Body of pancreas (tissue), 4 donors: ENCODE measurements at regions not wholly inside any gene's neighbourhood (a gene's known extent, or its start where the extent isn't known, plus 50 kb on each side); places are given as distances from the start of the nearest gene placed in this dataset.

Experiments
- ATAC-seq: fragments of 150-250 bp; one replicate; pipeline ENCODE4 v1.9.1; 2016
- DNase-seq, 4 donors: peaks; one replicate each; pipeline ENCODE4 v3.0.0-alpha.2; 2019
- H3K27ac ChIP-seq, 4 donors: fragments of 200-600 bp; sonication (generic); 1 replicate in 3 of 4; 2 replicates in 1 of 4; pipeline versions ENCODE4 v1.5.1 to v1.6.1; 2016 to 2019; ENCODE audit warnings: mild to moderate bottlenecking in 1 of 4, mixed read lengths in 1 of 4, moderate library complexity in 1 of 4
- H3K27me3 ChIP-seq, 2 donors: fragments of 200-600 bp; sonication (generic); one replicate each; pipeline ENCODE4 v1.6.0; 2016; ENCODE audit warnings: mild to moderate bottlenecking in 1 of 2
- H3K36me3 ChIP-seq, 2 donors: fragments of 200-600 bp; sonication (generic); replicated peaks in 1 of 2; 2 replicates each; pipeline ENCODE4 v1.5.1; 2016; ENCODE audit warnings: low read depth in 2 of 2; ENCODE audit not compliant: insufficient read depth in 1 of 2
- H3K4me1 ChIP-seq: fragments of 200-600 bp; sonication (generic); one replicate; pipeline ENCODE4 v1.6.0; 2016
- H3K4me3 ChIP-seq, 2 donors: fragments of 200-600 bp; sonication (generic); 1 replicate in 1 of 2; 2 replicates in 1 of 2; pipeline ENCODE4 v1.5.1; 2016 to 2019
- H3K9me3 ChIP-seq, 3 donors: fragments of 200-600 bp; sonication (generic); 1 replicate in 2 of 3; 2 replicates in 1 of 3; pipeline ENCODE4 v1.5.1; 2016
- CTCF ChIP-seq, 7 experiments: fragments of 450-650 bp in 4 of 7; fragments of 200-600 bp in 3 of 7; sonication (generic) in 3 of 7; IDR thresholded peaks; one replicate each; pipeline ENCODE4 v1.5.1; 2016 to 2019; ENCODE audit warnings: antibody characterized with exemption in 7 of 7
- POLR2A ChIP-seq, 3 donors: fragments of 450-650 bp; IDR thresholded peaks; one replicate each; pipeline ENCODE4 v1.6.1; 2016; ENCODE audit warnings: antibody characterized with exemption in 3 of 3, mild to moderate bottlenecking in 2 of 3
- WGBS, 2 donors: methylation state at CpG; one replicate each; pipeline ENCODE4 v1.1.5; 2017; 5-methylcytosine and 5-hydroxymethylcytosine counted together
- intact Hi-C: fragments of 100-400 bp; cut with DNase I; formaldehyde crosslinking; loops from one replicate; pipeline ENCODE4 v1.15.1; 2023

- Histone ChIP-seq H3K4me1 (no peaks in the 10 kb centered on the region), H3K4me3 (no peak overlapping the region), H3K9me3 (no peaks in the 10 kb centered on the region), H3K36me3 (no peaks in the 10 kb centered on the region), H3K27ac (no peak overlapping the region), H3K27me3 (no peaks in the 10 kb centered on the region)
- DNase-seq, result peak in 2 of 4 donors; percentile 22 to 26
- WGBS, 2 donors, result 54 to 68% methylated on average over 8 to 9 of the region's 9 CpGs
- no peak for ATAC-seq
- intact Hi-C loops, result no loop called here
- TF ChIP-seq POLR2A (IDR thresholded peaks at IDR 0.05) (no peak), CTCF (IDR thresholded peaks at IDR 0.05) (peak in 5 of 7 experiments; percentile 18 to 39 (median 27))
Observed at GRCh38 chr3:157865352-157866000, 240.7 kb downstream of the SHOX2 start.

- 58 to 64% methylated on average over 4 of the region's 4 CpGs for WGBS, 2 donors
Observed at GRCh38 chr3:157861076-157861765, 245.0 kb downstream of the SHOX2 start.

GRCh38 chr3:157859541-157859940 is 246.7 kb downstream of the SHOX2 start:
- DNase-seq, result no peak
- TF ChIP-seq POLR2A (IDR thresholded peaks at IDR 0.05), result no peak
- no peak for TF ChIP-seq CTCF (IDR thresholded peaks at IDR 0.05)
- intact Hi-C loops, result no loop called here
- Histone ChIP-seq H3K36me3 (no peaks in the 10 kb centered on the region), H3K9me3 (no peaks in the 10 kb centered on the region), H3K4me1 (peaks cover 23% of the 10 kb centered on the region), H3K4me3 (no peak overlapping the region), H3K27ac (no peak overlapping the region), H3K27me3 (no peaks in the 10 kb centered on the region)
- WGBS, 2 donors, result 80 to 84% methylated on average over 2 of the region's 2 CpGs
- no peak for ATAC-seq

More at GRCh38 chr3:157861076-157861765, 245.0 kb downstream of the SHOX2 start:
- TF ChIP-seq POLR2A (IDR thresholded peaks at IDR 0.05) (no peak), CTCF (IDR thresholded peaks at IDR 0.05) (no peak)
- ATAC-seq (no peak), DNase-seq (no peak)
- Histone ChIP-seq H3K27me3 (no peaks in the 10 kb centered on the region), H3K9me3 (no peaks in the 10 kb centered on the region), H3K4me3 (no peak overlapping the region), H3K4me1 (peaks cover 12% of the 10 kb centered on the region), H3K36me3 (no peaks in the 10 kb centered on the region), H3K27ac (no peak overlapping the region)
- intact Hi-C loops, result no loop called here

- no peak for TF ChIP-seq CTCF (IDR thresholded peaks at IDR 0.05)
- TF ChIP-seq POLR2A (IDR thresholded peaks at IDR 0.05), result no peak
- WGBS, 2 donors, result 95 to 96% methylated on average over 1 of the region's 1 CpG
- ATAC-seq, result no peak
- peaks cover 23% of the 10 kb centered on the region for H3K4me1 ChIP-seq
- no peaks in the 10 kb centered on the region for H3K36me3 ChIP-seq
- intact Hi-C loops, result no loop called here
- no peaks in the 10 kb centered on the region for H3K27me3 ChIP-seq
- DNase-seq, result no peak
- H3K27ac ChIP-seq, result no peak overlapping the region
- H3K4me3 ChIP-seq, result no peak overlapping the region
- no peaks in the 10 kb centered on the region for H3K9me3 ChIP-seq
Observed at GRCh38 chr3:157858821-157859220, 247.4 kb downstream of the SHOX2 start.
